CD4-positive, alpha-beta T cell (primary cell): ENCODE measurements at regions not wholly inside any gene's neighbourhood (a gene's known extent, or its start where the extent isn't known, plus 50 kb on each side); places are given as distances from the start of the nearest gene placed in this dataset.

Experiments
- ATAC-seq: fragments of 200-7000 bp; cut with Tn5 transposase; one replicate; pipeline ENCODE4 v1.10.0; 2022; ENCODE audit warnings: mild to moderate bottlenecking; ENCODE audit not compliant: poor library complexity
- CTCF ChIA-PET: fragments of 350-600 bp; sonication (Branson Sonifier 250); formaldehyde crosslinking; loops from one replicate; lab custom pipeline; 2021; ENCODE audit warnings: antibody characterized with exemption, inconsistent platforms; lab: Charles Lee
- POLR2A ChIA-PET: fragments of 350-600 bp; sonication (Branson Sonifier 250); formaldehyde crosslinking; loops from one replicate; lab custom pipeline; 2021; ENCODE audit warnings: antibody characterized with exemption, inconsistent platforms; lab: Charles Lee
- DNase-seq, 14 experiments: peaks; one replicate each; pipeline ENCODE4 v3.0.0-alpha.2; 2013 to 2020; ENCODE audit warnings: mixed read lengths in 2 of 14
- H3K27ac ChIP-seq, 2 donors: one replicate each; pipeline versions ENCODE4 v1.5.1 to v1.7.0; 2013; ENCODE audit warnings: low read length in 2 of 2, low read depth in 1 of 2, mild to moderate bottlenecking in 1 of 2
- H3K27me3 ChIP-seq, 2 experiments: 1 replicate in 1 of 2; 2 replicates in 1 of 2; pipeline versions ENCODE4 v1.6.1 to v1.7.0; 2013; ENCODE audit warnings: low read length in 2 of 2, control low read depth in 1 of 2, mild to moderate bottlenecking in 1 of 2, moderate library complexity in 1 of 2; ENCODE audit not compliant: insufficient read depth in 2 of 2, control insufficient read depth in 1 of 2
- H3K36me3 ChIP-seq: one replicate; pipeline ENCODE4 v1.6.1; 2013; ENCODE audit warnings: low read length, control low read depth; ENCODE audit not compliant: insufficient read depth
- H3K4me1 ChIP-seq: one replicate; pipeline ENCODE4 v1.6.1; 2013; ENCODE audit warnings: low read length, control low read depth; ENCODE audit not compliant: insufficient read depth
- H3K4me3 ChIP-seq: one replicate; pipeline ENCODE4 v1.5.1; 2013; ENCODE audit warnings: mild to moderate bottlenecking, low read length, moderate library complexity
- H3K9me3 ChIP-seq, 2 experiments: 1 replicate in 1 of 2; 2 replicates in 1 of 2; pipeline versions ENCODE4 v1.6.1 to v1.7.0; 2013; ENCODE audit warnings: low read length in 2 of 2, mild to moderate bottlenecking in 2 of 2, control low read depth in 1 of 2, moderate library complexity in 1 of 2; ENCODE audit not compliant: control insufficient read depth in 1 of 2, insufficient read depth in 1 of 2
- H3K27ac Mint-ChIP-seq: one replicate; pipeline ENCODE4 v1.8.0; 2020; ENCODE audit warnings: mixed read lengths
- H3K27me3 Mint-ChIP-seq: one replicate; pipeline ENCODE4 v1.8.0; 2021; ENCODE audit warnings: mixed read lengths
- H3K36me3 Mint-ChIP-seq: one replicate; pipeline ENCODE4 v1.8.0; 2021; ENCODE audit warnings: low read depth, mixed read lengths
- H3K4me1 Mint-ChIP-seq: one replicate; pipeline ENCODE4 v1.8.0; 2021; ENCODE audit warnings: low read depth, mixed read lengths
- H3K4me3 Mint-ChIP-seq: one replicate; pipeline ENCODE4 v1.8.0; 2020; ENCODE audit warnings: mild to moderate bottlenecking, mixed read lengths
- H3K9me3 Mint-ChIP-seq: one replicate; pipeline ENCODE4 v1.8.0; 2020; ENCODE audit warnings: mixed read lengths
- intact Hi-C, 2 experiments: fragments of 100-400 bp; cut with DNase I in 1 of 2; cut with micrococcal nuclease in 1 of 2; formaldehyde crosslinking; loops; one replicate each; pipeline versions ENCODE4 v1.15.1 to v1.9.0; 2023 to 2025; cut with DNase I, micrococcal nuclease
- TF ChIP-seq, protein P1 (sequence below): fragments of 200-600 bp; IDR thresholded peaks from one replicate; pipeline ENCODE4 v1.8.0; 2022; ENCODE audit warnings: antibody characterized with exemption, mild to moderate bottlenecking

DNA sequence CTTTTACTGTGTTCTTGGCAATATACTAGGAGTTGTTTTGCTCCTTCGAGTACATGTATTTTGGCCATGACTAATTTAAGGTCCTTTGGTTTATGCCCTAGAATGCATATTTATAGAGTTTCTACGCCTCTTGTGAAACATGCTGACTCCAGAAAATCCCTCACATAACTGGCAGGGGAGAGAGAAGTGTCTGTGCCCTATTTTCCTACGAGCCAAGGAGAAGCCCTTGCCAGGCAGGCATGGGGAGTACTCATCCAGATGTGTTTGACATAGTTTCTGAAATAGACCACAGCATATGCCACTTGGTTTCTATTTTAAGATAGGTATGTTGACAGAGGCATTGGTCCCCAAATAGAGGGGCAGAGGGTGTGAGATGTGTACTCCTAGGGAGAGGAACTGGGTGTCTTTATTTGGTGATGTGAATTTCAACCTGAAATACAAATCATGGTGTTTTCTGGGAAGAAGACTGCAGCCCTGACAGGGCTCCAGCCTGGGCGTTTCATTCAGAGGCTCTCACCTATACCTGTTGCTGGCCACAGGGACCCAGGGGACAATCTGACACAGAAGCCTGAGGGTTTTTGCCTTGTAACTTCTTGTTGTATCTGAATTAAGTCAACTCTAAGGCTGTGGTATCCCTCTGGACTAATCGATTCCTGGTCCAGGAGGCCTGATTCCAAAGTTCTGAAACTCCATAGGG is 267.8 kb upstream of the C2CD4B start:
- ChIA-PET POLR2A (no interaction called here), CTCF (no interaction called here)
- H3K4me1 ChIP-seq, result no peaks in the 10 kb centered on the region
- H3K4me3 ChIP-seq, result no peak overlapping the region
- H3K27me3 Mint-ChIP-seq, result no peaks in the 10 kb centered on the region
- H3K4me1 Mint-ChIP-seq, result no peaks in the 10 kb centered on the region
- intact Hi-C loops, result no loop called here
- no peaks in the 10 kb centered on the region for H3K36me3 ChIP-seq
- no peaks in the 10 kb centered on the region for H3K9me3 ChIP-seq
- no peaks in the 10 kb centered on the region for H3K27me3 ChIP-seq
- TF ChIP-seq, protein P1, sequence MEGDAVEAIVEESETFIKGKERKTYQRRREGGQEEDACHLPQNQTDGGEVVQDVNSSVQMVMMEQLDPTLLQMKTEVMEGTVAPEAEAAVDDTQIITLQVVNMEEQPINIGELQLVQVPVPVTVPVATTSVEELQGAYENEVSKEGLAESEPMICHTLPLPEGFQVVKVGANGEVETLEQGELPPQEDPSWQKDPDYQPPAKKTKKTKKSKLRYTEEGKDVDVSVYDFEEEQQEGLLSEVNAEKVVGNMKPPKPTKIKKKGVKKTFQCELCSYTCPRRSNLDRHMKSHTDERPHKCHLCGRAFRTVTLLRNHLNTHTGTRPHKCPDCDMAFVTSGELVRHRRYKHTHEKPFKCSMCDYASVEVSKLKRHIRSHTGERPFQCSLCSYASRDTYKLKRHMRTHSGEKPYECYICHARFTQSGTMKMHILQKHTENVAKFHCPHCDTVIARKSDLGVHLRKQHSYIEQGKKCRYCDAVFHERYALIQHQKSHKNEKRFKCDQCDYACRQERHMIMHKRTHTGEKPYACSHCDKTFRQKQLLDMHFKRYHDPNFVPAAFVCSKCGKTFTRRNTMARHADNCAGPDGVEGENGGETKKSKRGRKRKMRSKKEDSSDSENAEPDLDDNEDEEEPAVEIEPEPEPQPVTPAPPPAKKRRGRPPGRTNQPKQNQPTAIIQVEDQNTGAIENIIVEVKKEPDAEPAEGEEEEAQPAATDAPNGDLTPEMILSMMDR, result no peak
- no peak overlapping the region for H3K4me3 Mint-ChIP-seq
- no peak overlapping the region for H3K27ac Mint-ChIP-seq
- no peak overlapping the region for H3K27ac ChIP-seq
- H3K36me3 Mint-ChIP-seq, result no peaks in the 10 kb centered on the region
- DNase-seq (no peak), ATAC-seq (no peak)
- no peaks in the 10 kb centered on the region for H3K9me3 Mint-ChIP-seq

DNA sequence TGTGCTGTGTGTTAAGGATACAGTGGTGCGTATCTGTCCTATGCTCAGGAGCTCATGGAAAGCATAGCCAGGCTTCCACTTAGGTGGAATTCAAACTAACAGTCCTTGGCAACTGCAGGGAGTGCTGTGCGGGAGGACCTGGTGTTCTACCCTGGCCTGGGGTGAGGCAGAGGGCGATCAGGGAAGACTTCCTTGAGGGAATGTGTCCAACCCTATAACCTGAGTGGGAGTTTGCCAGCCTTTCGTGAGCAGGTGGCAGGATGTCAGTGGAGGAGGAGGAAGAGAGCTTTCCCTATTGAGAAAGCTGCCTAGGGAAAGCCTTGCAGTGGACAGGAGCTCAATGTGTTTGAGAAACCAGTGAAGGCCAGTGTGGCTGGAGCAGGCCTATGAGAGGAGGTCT is 271.1 kb upstream of the C2CD4B start:
- CTCF ChIA-PET, result no interaction called here
- Mint-ChIP-seq H3K27ac (no peak overlapping the region), H3K9me3 (no peaks in the 10 kb centered on the region), H3K4me3 (no peak overlapping the region), H3K27me3 (no peaks in the 10 kb centered on the region), H3K36me3 (no peaks in the 10 kb centered on the region), H3K4me1 (no peaks in the 10 kb centered on the region)
- Histone ChIP-seq H3K4me1 (no peaks in the 10 kb centered on the region), H3K9me3 (no peaks in the 10 kb centered on the region), H3K27ac (no peak overlapping the region), H3K27me3 (no peaks in the 10 kb centered on the region), H3K36me3 (no peaks in the 10 kb centered on the region), H3K4me3 (no peak overlapping the region)
- no peak for ATAC-seq
- intact Hi-C loops, result no loop called here
- DNase-seq, result no peak
- TF ChIP-seq, protein P1, result no peak
- POLR2A ChIA-PET, result no interaction called here

- ATAC-seq (no peak), DNase-seq (no peak)
- POLR2A ChIA-PET, result no interaction called here
- H3K4me1 Mint-ChIP-seq, result no peaks in the 10 kb centered on the region
- no peak overlapping the region for H3K27ac ChIP-seq
- no peaks in the 10 kb centered on the region for H3K4me1 ChIP-seq
- no peak overlapping the region for H3K27ac Mint-ChIP-seq
- TF ChIP-seq, protein P1, result no peak
- no peaks in the 10 kb centered on the region for H3K9me3 Mint-ChIP-seq
- no peaks in the 10 kb centered on the region for H3K36me3 ChIP-seq
- no peaks in the 10 kb centered on the region for H3K9me3 ChIP-seq
- no peak overlapping the region for H3K4me3 Mint-ChIP-seq
- no peaks in the 10 kb centered on the region for H3K27me3 ChIP-seq
- CTCF ChIA-PET, result no interaction called here
- intact Hi-C loops, result no loop called here
- H3K36me3 Mint-ChIP-seq, result no peaks in the 10 kb centered on the region
- no peaks in the 10 kb centered on the region for H3K27me3 Mint-ChIP-seq
- H3K4me3 ChIP-seq, result no peak overlapping the region
Measured at GRCh38 chr15:62437753-62438152, 272.7 kb upstream of the C2CD4B start.
